H1 (cell line): ENCODE measurements at regions not wholly inside any gene's neighbourhood (a gene's known extent, or its start where the extent isn't known, plus 50 kb on each side); places are given as distances from the start of the nearest gene placed in this dataset.

Experiments
- CTCF ChIA-PET: fragments of 300-600 bp; sonication (Branson Sonifier 250); formaldehyde crosslinking; loops from one replicate; lab custom pipeline; 2021; ENCODE audit not compliant: partially characterized antibody; lab: Charles Lee
- POLR2A ChIA-PET: fragments of 300-600 bp; sonication (Branson Sonifier 250); formaldehyde crosslinking; loops from one replicate; lab custom pipeline; 2021; ENCODE audit warnings: inconsistent platforms; ENCODE audit not compliant: partially characterized antibody; lab: Charles Lee
- DNase-seq, 2 experiments: peaks; one replicate each; pipeline versions ENCODE4 v3.0.0 to v3.0.0-alpha.2; 2010 to 2022; ENCODE audit warnings: low spot score in 2 of 2, low read depth in 1 of 2, mixed read lengths in 1 of 2
- FAIRE-seq: peaks from 2 replicates; lab custom pipeline; 2011; peaks lifted over from hg19 to GRCh38; lab: Jason Lieb, UNC
- H2AFZ ChIP-seq: 2 replicates; pipeline ENCODE4 v1.8.1; 2012; ENCODE audit warnings: low read length, inconsistent platforms
- H2AK5ac ChIP-seq: 2 replicates; pipeline ENCODE4 v1.6.1; 2013; ENCODE audit warnings: low read depth, low read length
- H2BK120ac ChIP-seq: replicated peaks from 2 replicates; pipeline ENCODE3; 2013; ENCODE audit warnings: low read depth, low read length, inconsistent platforms
- H2BK12ac ChIP-seq: 2 replicates; pipeline ENCODE4 v1.6.1; 2013; ENCODE audit warnings: low read depth, low read length
- H2BK15ac ChIP-seq: 2 replicates; pipeline ENCODE4 v1.6.1; 2013; ENCODE audit warnings: low read length
- H2BK20ac ChIP-seq: 2 replicates; pipeline ENCODE4 v1.6.1; 2013; ENCODE audit warnings: low read length
- H2BK5ac ChIP-seq: 2 replicates; pipeline ENCODE4 v1.6.1; 2013; ENCODE audit warnings: low read depth, low read length
- H3K14ac ChIP-seq: 2 replicates; pipeline ENCODE4 v1.6.1; 2013; ENCODE audit warnings: inconsistent platforms; ENCODE audit not compliant: insufficient read length
- H3K18ac ChIP-seq: 2 replicates; pipeline ENCODE4 v1.6.1; 2013; ENCODE audit warnings: low read length; ENCODE audit errors: extremely low read depth
- H3K23ac ChIP-seq: 2 replicates; pipeline ENCODE4 v1.6.1; 2013; ENCODE audit warnings: inconsistent platforms; ENCODE audit not compliant: insufficient read length
- H3K23me2 ChIP-seq: 2 replicates; pipeline ENCODE4 v1.6.1; 2013; ENCODE audit warnings: low read depth, low read length
- H3K27ac ChIP-seq: 2 replicates; pipeline ENCODE4 v1.6.1; 2011; ENCODE audit warnings: low read depth, low read length, inconsistent platforms
- H3K27me3 ChIP-seq, 4 experiments: replicated peaks in 1 of 4; 1 replicate in 1 of 4; 2 replicates in 3 of 4; pipeline versions ENCODE4 v1.6.1 to v1.8.1; 2011 to 2013; ENCODE audit warnings: low read length in 3 of 4, mild to moderate bottlenecking in 3 of 4, inconsistent platforms in 2 of 4, mixed read lengths in 2 of 4, moderate library complexity in 1 of 4; ENCODE audit not compliant: control insufficient read depth in 3 of 4, insufficient read depth in 3 of 4; ENCODE audit errors: extremely low read depth in 1 of 4
- H3K36me3 ChIP-seq, 4 experiments: 2 replicates each; pipeline versions ENCODE4 v1.6.1 to v1.8.1; 2011 to 2013; ENCODE audit warnings: mild to moderate bottlenecking in 4 of 4, low read length in 3 of 4, moderate library complexity in 2 of 4, control low read depth in 1 of 4, inconsistent platforms in 1 of 4; ENCODE audit not compliant: insufficient read depth in 4 of 4, control insufficient read depth in 2 of 4
- H3K4ac ChIP-seq: replicated peaks from 2 replicates; pipeline ENCODE3; 2013; ENCODE audit warnings: low read length, low read depth, mixed read lengths, inconsistent platforms; ENCODE audit not compliant: insufficient read length
- H3K4me1 ChIP-seq, 4 experiments: replicated peaks in 1 of 4; 1 replicate in 1 of 4; 2 replicates in 3 of 4; pipeline versions ENCODE4 v1.6.1 to v1.8.1; 2011 to 2013; ENCODE audit warnings: low read length in 3 of 4, inconsistent platforms in 2 of 4, mixed read lengths in 1 of 4; ENCODE audit not compliant: insufficient read depth in 4 of 4, control insufficient read depth in 3 of 4
- H3K4me2 ChIP-seq, 2 experiments: 2 replicates each; pipeline versions ENCODE4 v1.6.1 to v1.8.1; 2011 to 2013; ENCODE audit warnings: low read depth in 2 of 2, low read length in 2 of 2, control low read depth in 1 of 2, inconsistent platforms in 1 of 2, mild to moderate bottlenecking in 1 of 2; ENCODE audit not compliant: insufficient read depth in 1 of 2
- H3K4me3 ChIP-seq, 4 experiments: fragments of 200-600, 300-600 bp in 1 of 4; sonication (generic), shearing (Covaris generic), sonication (Bioruptor Twin) in 1 of 4; 2 replicates each; pipeline versions ENCODE4 v1.5.1 to v1.8.1; 2011 to 2016; ENCODE audit warnings: low read length in 4 of 4, low read depth in 3 of 4, control low read depth in 2 of 4, inconsistent platforms in 2 of 4, mild to moderate bottlenecking in 2 of 4, mixed read lengths in 1 of 4, moderate library complexity in 1 of 4; ENCODE audit not compliant: insufficient read depth in 2 of 4; ENCODE audit errors: extremely low read depth in 1 of 4
- H3K56ac ChIP-seq: replicated peaks from 2 replicates; pipeline ENCODE3; 2013; ENCODE audit warnings: low read depth, mild to moderate bottlenecking, mixed read lengths, low read length, inconsistent platforms; ENCODE audit not compliant: insufficient read length
- H3K79me1 ChIP-seq: 2 replicates; pipeline ENCODE4 v1.6.1; 2013; ENCODE audit warnings: low read depth, low read length, control low read depth
- H3K79me2 ChIP-seq, 2 experiments: 2 replicates each; pipeline versions ENCODE4 v1.6.1 to v1.8.1; 2012 to 2013; ENCODE audit warnings: low read length in 2 of 2, mild to moderate bottlenecking in 2 of 2, inconsistent platforms in 1 of 2; ENCODE audit not compliant: insufficient read depth in 2 of 2, control insufficient read depth in 1 of 2
- H3K9ac ChIP-seq, 4 experiments: replicated peaks in 1 of 4; 1 replicate in 1 of 4; 2 replicates in 3 of 4; pipeline versions ENCODE4 v1.6.1 to v1.8.1; 2011 to 2013; ENCODE audit warnings: low read depth in 3 of 4, low read length in 3 of 4, control low read depth in 2 of 4, mild to moderate bottlenecking in 2 of 4, moderate library complexity in 2 of 4, inconsistent platforms in 1 of 4; ENCODE audit errors: extremely low read depth in 1 of 4
- H3K9me3 ChIP-seq, 2 experiments: 2 replicates each; pipeline versions ENCODE4 v1.6.1 to v1.8.1; 2012 to 2013; ENCODE audit warnings: mild to moderate bottlenecking in 2 of 2, moderate library complexity in 2 of 2, control low read depth in 1 of 2, inconsistent platforms in 1 of 2, low read depth in 1 of 2, low read length in 1 of 2, mixed read lengths in 1 of 2; ENCODE audit not compliant: insufficient read depth in 2 of 2
- H4K20me1 ChIP-seq, 2 experiments: replicated peaks in 1 of 2; 2 replicates each; pipeline versions ENCODE3 to v1.8.1; 2011 to 2013; ENCODE audit warnings: inconsistent platforms in 2 of 2, low read length in 2 of 2, mild to moderate bottlenecking in 1 of 2; ENCODE audit not compliant: insufficient read depth in 2 of 2, control insufficient read depth in 1 of 2
- H4K5ac ChIP-seq: 2 replicates; pipeline ENCODE4 v1.6.1; 2013; ENCODE audit warnings: low read length, low read depth, mixed read lengths, inconsistent platforms; ENCODE audit not compliant: insufficient read length
- H4K8ac ChIP-seq: 2 replicates; pipeline ENCODE4 v1.8.0; 2013; ENCODE audit warnings: mild to moderate bottlenecking, moderate library complexity, low read length, inconsistent platforms; ENCODE audit not compliant: insufficient read depth; ENCODE audit errors: extremely low read depth
- H4K91ac ChIP-seq: replicated peaks from 2 replicates; pipeline ENCODE3; 2013; ENCODE audit warnings: low read length, mixed read lengths, inconsistent platforms; ENCODE audit not compliant: insufficient read length
- EGR1 ChIP-seq: IDR thresholded peaks from 2 replicates; pipeline ENCODE4 v1.6.1; 2011; ENCODE audit warnings: low read depth, low read length, borderline replicate concordance
- WGBS, 2 experiments: shearing (Covaris generic) in 1 of 2; methylation state at CpG; one replicate each; pipeline versions ENCODE4 v1.1.6 to v1.1.7; 2013 to 2015; ENCODE audit warnings: low lambda C conversion rate in 2 of 2, mixed read lengths in 2 of 2, inconsistent platforms in 1 of 2, low coverage in 1 of 2, missing lambda C conversion rate in 1 of 2; ENCODE audit not compliant: insufficient replicate concordance in 2 of 2, insufficient coverage in 1 of 2, insufficient read length in 1 of 2; ENCODE audit errors: extremely low coverage in 1 of 2, missing lambda C conversion rate in 1 of 2; 5-methylcytosine and 5-hydroxymethylcytosine counted together
- TF ChIP-seq, protein P1 (sequence below): IDR thresholded peaks from 2 replicates; pipeline ENCODE4 v1.6.1; 2012; ENCODE audit warnings: inconsistent platforms

DNA sequence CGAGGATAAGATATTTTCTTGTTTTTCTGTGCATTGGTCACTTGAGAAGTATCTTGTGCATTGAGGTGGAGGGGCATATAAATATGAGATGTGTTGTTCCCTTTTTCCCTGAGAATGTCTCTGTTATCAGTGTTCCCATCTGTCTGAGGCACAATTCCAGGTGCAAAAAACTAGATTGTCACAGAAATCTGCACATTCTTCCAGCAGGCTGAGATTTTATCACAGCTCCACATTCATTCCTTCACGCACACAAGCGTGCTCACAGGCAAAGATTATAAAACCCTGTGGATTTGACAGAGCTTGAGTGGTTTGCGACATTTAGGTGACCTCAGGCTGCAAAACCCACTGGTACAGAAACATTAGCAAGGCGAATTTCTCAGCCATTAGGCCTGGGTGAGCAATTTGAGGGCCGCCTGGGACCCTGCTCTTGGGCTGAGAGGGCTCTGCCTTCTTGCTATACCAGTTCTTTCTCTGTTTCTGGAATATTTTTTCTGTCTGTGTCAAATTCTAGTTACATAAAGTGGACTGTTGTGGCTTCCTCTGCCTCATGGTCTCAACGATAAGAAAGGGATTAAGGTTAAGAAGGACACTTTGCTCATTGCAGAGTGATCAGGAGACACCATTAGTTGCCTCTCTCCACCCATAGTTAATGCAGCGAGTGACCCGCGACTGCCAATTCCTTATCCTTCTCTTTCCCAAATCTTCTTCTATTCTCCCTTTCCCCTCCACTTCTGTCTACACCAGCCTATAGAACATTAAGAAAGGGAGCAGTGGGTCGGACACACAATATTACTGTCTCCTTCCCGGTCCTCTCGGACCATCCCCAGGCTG, 86.7 kb upstream of the C1QTNF7 start:
- H4K8ac ChIP-seq, result no peak overlapping the region
- H3K27ac ChIP-seq, result no peak overlapping the region
- no peak overlapping the region for H2AK5ac ChIP-seq
- H4K5ac ChIP-seq, result no peak overlapping the region
- H3K79me2 ChIP-seq, result no peaks in the 10 kb centered on the region
- no peak overlapping the region for H2BK20ac ChIP-seq
- WGBS, 2 experiments, result 95% methylated on average over 13 of the region's 13 CpGs; no CpG with 5 or more reads in 1 of the 2 experiments
- no peak overlapping the region for H3K4ac ChIP-seq
- no peak overlapping the region for H4K91ac ChIP-seq
- ChIA-PET CTCF (interaction anchor here (1.5 kb wide), 1 partner anchor 56 kb away, joined by 7 read pairs; no protein-coding TSS in a partner anchor), POLR2A (no interaction called here)
- no peaks in the 10 kb centered on the region for H3K36me3 ChIP-seq
- H3K9ac ChIP-seq, result no peak overlapping the region
- no peaks in the 10 kb centered on the region for H3K9me3 ChIP-seq
- no peak overlapping the region for H3K4me2 ChIP-seq
- no peak for FAIRE-seq
- H4K20me1 ChIP-seq, result no peaks in the 10 kb centered on the region
- H2BK120ac ChIP-seq, result no peak overlapping the region
- no peak overlapping the region for H3K56ac ChIP-seq
- H3K18ac ChIP-seq, result no peak overlapping the region
- no peaks in the 10 kb centered on the region for H3K79me1 ChIP-seq
- H3K23ac ChIP-seq, result no peak overlapping the region
- H3K27me3 ChIP-seq, result no peaks in the 10 kb centered on the region
- no peak overlapping the region for H2BK15ac ChIP-seq
- peaks cover 0 to 3% (median 1%) of the 10 kb centered on the region in 4 experiments; a peak in 2 of 7 replicates for H3K4me1 ChIP-seq
- H2AFZ ChIP-seq, result no peak overlapping the region
- H3K4me3 ChIP-seq, result no peak overlapping the region
- no peak overlapping the region for H2BK5ac ChIP-seq
- H3K14ac ChIP-seq, result no peak overlapping the region
- H3K23me2 ChIP-seq, result no peaks in the 10 kb centered on the region
- no peak for DNase-seq
- no peak overlapping the region for H2BK12ac ChIP-seq
- TF ChIP-seq, protein P1, sequence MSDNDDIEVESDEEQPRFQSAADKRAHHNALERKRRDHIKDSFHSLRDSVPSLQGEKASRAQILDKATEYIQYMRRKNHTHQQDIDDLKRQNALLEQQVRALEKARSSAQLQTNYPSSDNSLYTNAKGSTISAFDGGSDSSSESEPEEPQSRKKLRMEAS, result no peak
- TF ChIP-seq EGR1, result no peak
